GM12878 (cell line): ENCODE measurements at regions not wholly inside any gene's neighbourhood (a gene's known extent, or its start where the extent isn't known, plus 50 kb on each side); places are given as distances from the start of the nearest gene placed in this dataset.

Experiments
- ATF3 ChIP-seq: IDR thresholded peaks from 2 replicates; pipeline ENCODE4 v1.6.1; 2011; ENCODE audit warnings: low read depth, mild to moderate bottlenecking, low read length, moderate library complexity, borderline replicate concordance; ENCODE audit errors: extremely low read depth
- CTCF ChIP-seq, 3 experiments: IDR thresholded peaks in 2 of 3; conservative IDR thresholded peaks in 1 of 3; 2 replicates each; pipeline ENCODE4 v1.5.1; 2011; ENCODE audit warnings: low read depth in 3 of 3, low read length in 3 of 3, mild to moderate bottlenecking in 3 of 3, control low read depth in 2 of 3, moderate library complexity in 2 of 3, inconsistent platforms in 1 of 3, mixed read lengths in 1 of 3; ENCODE audit not compliant: control insufficient read depth in 2 of 3, insufficient read depth in 1 of 3; ENCODE audit errors: extremely low read depth in 1 of 3
- MLLT1 ChIP-seq: fragments of 450-650 bp; IDR thresholded peaks from 2 replicates; pipeline ENCODE4 v1.6.1; 2016; ENCODE audit warnings: mild to moderate bottlenecking
- NFXL1 ChIP-seq: fragments of 450-650 bp; IDR thresholded peaks from 2 replicates; pipeline ENCODE4 v1.6.1; 2017; ENCODE audit warnings: antibody characterized with exemption, mild to moderate bottlenecking, borderline replicate concordance
- POLR2A ChIP-seq: IDR thresholded peaks from 2 replicates; pipeline ENCODE4 v1.6.1; 2011; ENCODE audit warnings: low read depth, mild to moderate bottlenecking, low read length
- SMAD1 ChIP-seq: fragments of 450-650 bp; IDR thresholded peaks from 2 replicates; pipeline ENCODE4 v1.6.1; 2018; ENCODE audit warnings: mild to moderate bottlenecking, low read depth; ENCODE audit not compliant: partially characterized antibody
- ZBTB33 ChIP-seq: fragments of 450-650 bp; IDR thresholded peaks from 2 replicates; pipeline ENCODE4 v1.6.1; 2017; ENCODE audit warnings: mild to moderate bottlenecking

- no peak for TF ChIP-seq POLR2A
- no peak for TF ChIP-seq MLLT1
- TF ChIP-seq NFXL1, result no peak
- no peak for TF ChIP-seq SMAD1
- no peak for TF ChIP-seq ATF3
- TF ChIP-seq ZBTB33, result no peak
- TF ChIP-seq CTCF (IDR thresholded peaks at IDR 0.05 in 2 of 3, conservative IDR thresholded peaks at IDR 0.05 in 1 of 3; ENCODE audit: control insufficient read depth in 2 of 3, extremely low read depth in 1 of 3, insufficient read depth in 1 of 3, low read depth in 3 of 3, low read length in 3 of 3), result no peak
Measured at GRCh38 chr5:6909901-6910300, 196.7 kb downstream of the TENT4A start.
